GM23338 (cell line): ENCODE measurements at regions not wholly inside any gene's neighbourhood (a gene's known extent, or its start where the extent isn't known, plus 50 kb on each side); places are given as distances from the start of the nearest gene placed in this dataset.

Experiments
- CREB1 ChIP-seq: fragments of 250-450 bp; sonication (Bioruptor Pico); IDR thresholded peaks from 2 replicates; pipeline ENCODE4 v1.5.0; 2020; ENCODE audit warnings: low read depth, mild to moderate bottlenecking, moderate library complexity
- CTCF ChIP-seq, 2 experiments: fragments of 200-600 bp in 1 of 2; sonication (generic) in 1 of 2; conservative IDR thresholded peaks; 2 replicates each; pipeline versions ENCODE4 v1.5.1 to v1.6.1; 2016 to 2017; ENCODE audit warnings: antibody characterized with exemption in 2 of 2, low read depth in 2 of 2, mild to moderate bottlenecking in 2 of 2, moderate library complexity in 1 of 2
- ETS1 ChIP-seq: IDR thresholded peaks from 2 replicates; pipeline ENCODE4 v1.6.1; 2016; ENCODE audit warnings: antibody characterized with exemption
- EZH2 ChIP-seq: fragments of 200-600 bp; sonication (generic); IDR thresholded peaks from one replicate; pipeline ENCODE4 v1.8.0; 2017; ENCODE audit warnings: antibody characterized with exemption, mild to moderate bottlenecking, low read depth; ENCODE audit not compliant: unreplicated experiment
- POLR2AphosphoS5 ChIP-seq: IDR thresholded peaks from 2 replicates; pipeline ENCODE4 v1.6.1; 2016; ENCODE audit warnings: antibody characterized with exemption, low read depth
- REST ChIP-seq: IDR thresholded peaks from one replicate; pipeline ENCODE4 v1.6.1; 2018; ENCODE audit warnings: antibody characterized with exemption; ENCODE audit not compliant: unreplicated experiment
- ZNF114 ChIP-seq: fragments of 250-450 bp; sonication (Bioruptor Pico); IDR thresholded peaks from 2 replicates; pipeline ENCODE4 v1.5.0; 2020; ENCODE audit warnings: mild to moderate bottlenecking, moderate library complexity
- ZNF462 ChIP-seq: fragments of 250-450 bp; sonication (Bioruptor Pico); IDR thresholded peaks from 2 replicates; pipeline ENCODE4 v1.5.0; 2020; ENCODE audit warnings: mild to moderate bottlenecking, moderate library complexity

- TF ChIP-seq EZH2: no peak
- no peak for TF ChIP-seq CTCF (conservative IDR thresholded peaks at IDR 0.05; ENCODE audit: low read depth in 2 of 2)
- TF ChIP-seq POLR2AphosphoS5: no peak
- no peak for TF ChIP-seq ZNF114 (CRISPR knock-in tag)
- TF ChIP-seq CREB1 (CRISPR knock-in tag): no peak
- no peak for TF ChIP-seq ETS1
- TF ChIP-seq ZNF462: no peak
- no peak for TF ChIP-seq REST
Observed at GRCh38 chr11:42713753-42714152, 598.0 kb upstream of the API5 start.
